Muscle layer of duodenum (tissue), 2 donors: ENCODE measurements at regions not wholly inside any gene's neighbourhood (a gene's known extent, or its start where the extent isn't known, plus 50 kb on each side); places are given as distances from the start of the nearest gene placed in this dataset.

ENCODE experiments used
- H3K27ac ChIP-seq: one replicate; pipeline ENCODE4 v1.7.0; 2013; ENCODE audit warnings: mild to moderate bottlenecking, low read length
- H3K27me3 ChIP-seq: one replicate; pipeline ENCODE4 v1.7.0; 2013; ENCODE audit warnings: low read depth, mild to moderate bottlenecking, control low read depth, low read length
- H3K36me3 ChIP-seq, 2 donors: one replicate each; pipeline ENCODE4 v1.7.0; 2013; ENCODE audit warnings: low read length in 2 of 2, control low read depth in 1 of 2, mild to moderate bottlenecking in 1 of 2; ENCODE audit not compliant: insufficient read depth in 2 of 2, control insufficient read depth in 1 of 2
- H3K4me1 ChIP-seq, 2 donors: one replicate each; pipeline ENCODE4 v1.7.0; 2013; ENCODE audit warnings: low read length in 2 of 2, mild to moderate bottlenecking in 2 of 2, control low read depth in 1 of 2, moderate library complexity in 1 of 2; ENCODE audit not compliant: insufficient read depth in 2 of 2, control insufficient read depth in 1 of 2
- H3K4me3 ChIP-seq, 2 donors: one replicate each; pipeline ENCODE4 v1.7.0; 2013; ENCODE audit warnings: low read length in 2 of 2, low read depth in 1 of 2, mild to moderate bottlenecking in 1 of 2
- H3K9me3 ChIP-seq, 2 donors: one replicate each; pipeline ENCODE4 v1.7.0; 2013; ENCODE audit warnings: low read length in 2 of 2, control low read depth in 1 of 2, mild to moderate bottlenecking in 1 of 2; ENCODE audit not compliant: control insufficient read depth in 1 of 2
- donor health status: healthy.

- Histone ChIP-seq H3K36me3 (no peaks in the 10 kb centered on the region), H3K9me3 (peaks cover 0 to 6% of the 10 kb centered on the region in 2 donors), H3K4me1 (no peaks in the 10 kb centered on the region), H3K27me3 (no peaks in the 10 kb centered on the region), H3K4me3 (no peak overlapping the region), H3K27ac (no peak overlapping the region)
These were observed 133.0 kb downstream of the URI1 start for GRCh38 chr19:30074741-30075715.

GRCh38 chr19:30076101-30076551, 134.1 kb downstream of the URI1 start:
- H3K4me3 ChIP-seq, result no peak overlapping the region
- no peaks in the 10 kb centered on the region for H3K27me3 ChIP-seq
- H3K9me3 ChIP-seq, result peaks cover 0 to 6% of the 10 kb centered on the region in 2 donors
- no peaks in the 10 kb centered on the region for H3K4me1 ChIP-seq
- no peak overlapping the region for H3K27ac ChIP-seq
- no peaks in the 10 kb centered on the region for H3K36me3 ChIP-seq

- H3K4me3 ChIP-seq, result no peak overlapping the region
- no peaks in the 10 kb centered on the region for H3K36me3 ChIP-seq
- H3K27me3 ChIP-seq, result no peaks in the 10 kb centered on the region
- H3K27ac ChIP-seq, result no peak overlapping the region
- H3K4me1 ChIP-seq, result no peaks in the 10 kb centered on the region
- H3K9me3 ChIP-seq, result peaks cover 3 to 6% of the 10 kb centered on the region in 2 donors
These were observed 135.0 kb downstream of the URI1 start for GRCh38 chr19:30076751-30077670.

GRCh38 chr19:30077851-30078355, 135.9 kb downstream of the URI1 start:
- H3K27me3 ChIP-seq, result no peaks in the 10 kb centered on the region
- H3K4me1 ChIP-seq, result no peaks in the 10 kb centered on the region
- no peak overlapping the region for H3K27ac ChIP-seq
- H3K4me3 ChIP-seq, result no peak overlapping the region
- no peaks in the 10 kb centered on the region for H3K36me3 ChIP-seq
- H3K9me3 ChIP-seq, result peaks cover 3 to 6% of the 10 kb centered on the region in 2 donors

- no peaks in the 10 kb centered on the region for H3K27me3 ChIP-seq
- H3K36me3 ChIP-seq, result no peaks in the 10 kb centered on the region
- H3K4me1 ChIP-seq, result no peaks in the 10 kb centered on the region
- H3K4me3 ChIP-seq, result no peak overlapping the region
- H3K27ac ChIP-seq, result no peak overlapping the region
- peaks cover 3 to 6% of the 10 kb centered on the region in 2 donors for H3K9me3 ChIP-seq
These were observed 136.4 kb downstream of the URI1 start for GRCh38 chr19:30078381-30078910.

- Histone ChIP-seq H3K4me1 (no peaks in the 10 kb centered on the region), H3K36me3 (no peaks in the 10 kb centered on the region), H3K4me3 (no peak overlapping the region), H3K27me3 (no peaks in the 10 kb centered on the region), H3K27ac (no peak overlapping the region), H3K9me3 (peaks cover 3 to 6% of the 10 kb centered on the region in 2 donors)
These were observed 137.2 kb downstream of the URI1 start for GRCh38 chr19:30079200-30079599.

GRCh38 chr19:30082168-30082567, 140.1 kb downstream of the URI1 start:
- H3K27me3 ChIP-seq, result no peaks in the 10 kb centered on the region
- H3K9me3 ChIP-seq, result peaks cover 3 to 6% of the 10 kb centered on the region in 2 donors
- H3K36me3 ChIP-seq, result no peaks in the 10 kb centered on the region
- H3K4me1 ChIP-seq, result no peaks in the 10 kb centered on the region
- H3K4me3 ChIP-seq, result no peak overlapping the region
- no peak overlapping the region for H3K27ac ChIP-seq

GRCh38 chr19:30082611-30083010, 140.6 kb downstream of the URI1 start:
- no peaks in the 10 kb centered on the region for H3K36me3 ChIP-seq
- H3K4me1 ChIP-seq, result no peaks in the 10 kb centered on the region
- no peak overlapping the region for H3K4me3 ChIP-seq
- H3K27me3 ChIP-seq, result no peaks in the 10 kb centered on the region
- peaks cover 3 to 6% of the 10 kb centered on the region in 2 donors for H3K9me3 ChIP-seq
- no peak overlapping the region for H3K27ac ChIP-seq

- Histone ChIP-seq H3K27me3 (no peaks in the 10 kb centered on the region), H3K27ac (no peak overlapping the region), H3K4me1 (no peaks in the 10 kb centered on the region), H3K36me3 (no peaks in the 10 kb centered on the region), H3K4me3 (no peak overlapping the region), H3K9me3 (peaks cover 3 to 4% of the 10 kb centered on the region in 2 donors)
These were observed 141.2 kb downstream of the URI1 start for GRCh38 chr19:30083125-30083681.

- no peaks in the 10 kb centered on the region for H3K36me3 ChIP-seq
- no peaks in the 10 kb centered on the region for H3K4me1 ChIP-seq
- H3K9me3 ChIP-seq, result peaks cover 3 to 4% of the 10 kb centered on the region in 2 donors
- H3K4me3 ChIP-seq, result no peak overlapping the region
- no peak overlapping the region for H3K27ac ChIP-seq
- H3K27me3 ChIP-seq, result no peaks in the 10 kb centered on the region
These were observed 141.7 kb downstream of the URI1 start for GRCh38 chr19:30083701-30084156.
